22Rv1 (cell line): ENCODE measurements at regions not wholly inside any gene's neighbourhood (a gene's known extent, or its start where the extent isn't known, plus 50 kb on each side); places are given as distances from the start of the nearest gene placed in this dataset.

Source experiments
- ZFX ChIP-seq: fragments of 450-650 bp; IDR thresholded peaks from 2 replicates; pipeline ENCODE4 v1.6.1; 2017; ENCODE audit warnings: antibody characterized with exemption, borderline replicate concordance
- TF ChIP-seq, protein P1 (sequence below): fragments of 450-650 bp; IDR thresholded peaks from 2 replicates; pipeline ENCODE4 v1.5.1; 2017; ENCODE audit warnings: mild to moderate bottlenecking

DNA sequence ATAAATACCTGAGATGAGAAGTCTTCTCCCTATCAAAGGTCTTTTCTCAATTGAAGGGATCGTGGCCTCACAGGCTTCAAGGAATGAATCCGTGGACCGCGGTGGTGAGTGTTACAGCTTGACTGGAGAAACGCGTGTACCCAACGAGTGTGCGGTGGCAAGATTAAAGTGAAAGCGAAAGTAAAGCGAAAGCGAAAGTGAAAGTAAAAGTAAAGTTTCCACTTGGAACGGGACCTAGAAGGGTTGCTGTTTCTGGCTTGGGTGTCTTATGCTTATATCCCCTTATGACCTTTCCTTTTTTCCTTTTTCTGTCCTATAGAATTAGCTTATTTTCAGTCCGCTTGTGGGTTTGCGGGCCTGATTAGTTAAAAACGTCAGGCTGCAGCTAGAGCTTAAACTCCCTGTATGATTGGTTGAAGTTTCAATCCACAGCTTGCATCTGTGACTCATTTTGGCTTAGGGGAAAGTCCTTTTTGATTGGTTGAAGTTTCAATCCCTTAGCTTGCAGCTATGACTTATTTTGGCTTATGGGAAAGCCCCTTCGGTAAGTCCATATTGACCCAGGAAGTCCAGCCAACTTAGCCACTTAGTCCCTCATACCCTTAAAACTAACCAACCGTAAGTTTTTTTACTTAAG lies 924.3 kb upstream of the CDH10 start:
- TF ChIP-seq ZFX = no peak
- TF ChIP-seq, protein P1, sequence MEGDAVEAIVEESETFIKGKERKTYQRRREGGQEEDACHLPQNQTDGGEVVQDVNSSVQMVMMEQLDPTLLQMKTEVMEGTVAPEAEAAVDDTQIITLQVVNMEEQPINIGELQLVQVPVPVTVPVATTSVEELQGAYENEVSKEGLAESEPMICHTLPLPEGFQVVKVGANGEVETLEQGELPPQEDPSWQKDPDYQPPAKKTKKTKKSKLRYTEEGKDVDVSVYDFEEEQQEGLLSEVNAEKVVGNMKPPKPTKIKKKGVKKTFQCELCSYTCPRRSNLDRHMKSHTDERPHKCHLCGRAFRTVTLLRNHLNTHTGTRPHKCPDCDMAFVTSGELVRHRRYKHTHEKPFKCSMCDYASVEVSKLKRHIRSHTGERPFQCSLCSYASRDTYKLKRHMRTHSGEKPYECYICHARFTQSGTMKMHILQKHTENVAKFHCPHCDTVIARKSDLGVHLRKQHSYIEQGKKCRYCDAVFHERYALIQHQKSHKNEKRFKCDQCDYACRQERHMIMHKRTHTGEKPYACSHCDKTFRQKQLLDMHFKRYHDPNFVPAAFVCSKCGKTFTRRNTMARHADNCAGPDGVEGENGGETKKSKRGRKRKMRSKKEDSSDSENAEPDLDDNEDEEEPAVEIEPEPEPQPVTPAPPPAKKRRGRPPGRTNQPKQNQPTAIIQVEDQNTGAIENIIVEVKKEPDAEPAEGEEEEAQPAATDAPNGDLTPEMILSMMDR = no peak
